SU-DHL-6 (cell line): ENCODE measurements at regions not wholly inside any gene's neighbourhood (a gene's known extent, or its start where the extent isn't known, plus 50 kb on each side); places are given as distances from the start of the nearest gene placed in this dataset.
"Not testable (repeated sequence)": the region's sequence is repeated elsewhere in the genome, so short reads cannot be mapped to it uniquely, and the experiment has no call there.

ENCODE experiments used
- H2AFZ ChIP-seq: fragments of 200-600 bp; sonication (generic); 2 replicates; pipeline ENCODE4 v1.6.1; 2014; ENCODE audit warnings: low read depth, mild to moderate bottlenecking, moderate library complexity, mixed read lengths, antibody characterized with exemption, low read length; ENCODE audit not compliant: severe bottlenecking
- H3F3A ChIP-seq: fragments of 200-600 bp; shearing (Covaris generic); 2 replicates; pipeline ENCODE4 v1.6.0; 2016; ENCODE audit warnings: antibody characterized with exemption, mild to moderate bottlenecking; ENCODE audit not compliant: insufficient read depth
- H3K27ac ChIP-seq: fragments of 200-600 bp; sonication (generic); 2 replicates; pipeline ENCODE4 v1.5.1; 2016; ENCODE audit warnings: low read depth, mild to moderate bottlenecking, low read length, moderate library complexity, mixed read lengths
- H3K27me3 ChIP-seq: fragments of 200-600 bp; sonication (generic), shearing (Covaris generic); 2 replicates; pipeline ENCODE4 v1.6.0; 2014; ENCODE audit warnings: mild to moderate bottlenecking, low read length
- H3K36me3 ChIP-seq: fragments of 200-600 bp; sonication (generic); 2 replicates; pipeline ENCODE4 v1.6.1; 2014; ENCODE audit warnings: mild to moderate bottlenecking, low read length, mixed read lengths
- H3K4me2 ChIP-seq: fragments of 300-600, 200-600 bp; shearing (Covaris generic), sonication (generic); 2 replicates; pipeline ENCODE4 v1.6.0; 2014; ENCODE audit warnings: low read length, low read depth, mild to moderate bottlenecking; ENCODE audit not compliant: poor library complexity, severe bottlenecking
- H3K4me3 ChIP-seq: fragments of 200-600 bp; sonication (generic); 2 replicates; pipeline ENCODE4 v1.5.1; 2014; ENCODE audit warnings: antibody characterized with exemption, low read length, mild to moderate bottlenecking, mixed read lengths; ENCODE audit not compliant: insufficient read depth, poor library complexity, severe bottlenecking
- H3K79me2 ChIP-seq: fragments of 200-600 bp; sonication (generic); 2 replicates; pipeline ENCODE4 v1.6.1; 2014; ENCODE audit warnings: mild to moderate bottlenecking, low read length, moderate library complexity; ENCODE audit not compliant: insufficient read depth
- H3K9ac ChIP-seq: fragments of 200-600 bp; sonication (generic); 2 replicates; pipeline ENCODE4 v1.7.0; 2014; ENCODE audit warnings: mild to moderate bottlenecking, low read length
- H3K9me2 ChIP-seq: fragments of 200-600 bp; sonication (generic); replicated peaks from 2 replicates; pipeline ENCODE4 v1.6.1; 2014; ENCODE audit warnings: low read length; ENCODE audit not compliant: insufficient read depth
- H3K9me3 ChIP-seq: fragments of 200-600 bp; sonication (generic); 2 replicates; pipeline ENCODE4 v1.6.1; 2014; ENCODE audit warnings: low read length, mixed read lengths; ENCODE audit not compliant: insufficient read depth
- H4K20me1 ChIP-seq: fragments of 200-600 bp; sonication (generic); 2 replicates; pipeline ENCODE4 v1.6.1; 2014; ENCODE audit warnings: low read depth, mild to moderate bottlenecking, antibody characterized with exemption, low read length, moderate library complexity, mixed read lengths
- CTCF ChIP-seq: fragments of 200-600 bp; sonication (generic); IDR thresholded peaks from one replicate; pipeline ENCODE4 v1.5.1; 2017; ENCODE audit warnings: antibody characterized with exemption, mild to moderate bottlenecking, low read length, moderate library complexity; ENCODE audit not compliant: insufficient read depth, poor library complexity, severe bottlenecking
- EZH2phosphoT487 ChIP-seq: fragments of 200-600 bp; sonication (generic), shearing (Covaris generic); conservative IDR thresholded peaks from 2 replicates; pipeline ENCODE4 v1.6.1; 2018; ENCODE audit warnings: mild to moderate bottlenecking, antibody characterized with exemption, low read length, moderate library complexity, mixed read lengths

- TF ChIP-seq CTCF (no peak), EZH2phosphoT487 (no peak)
- H3K27me3 ChIP-seq = no peaks in the 10 kb centered on the region
- H3K4me2 ChIP-seq = no peak overlapping the region
- H3K27ac ChIP-seq = no peak overlapping the region
- no peaks in the 10 kb centered on the region for H3K9me3 ChIP-seq
- no peaks in the 10 kb centered on the region for H3K9me2 ChIP-seq
- H3K9ac ChIP-seq = no peak overlapping the region
- H3F3A ChIP-seq = no peaks in the 10 kb centered on the region
- no peak overlapping the region for H2AFZ ChIP-seq
- H3K4me3 ChIP-seq = no peak overlapping the region
- H4K20me1 ChIP-seq = no peaks in the 10 kb centered on the region
- no peaks in the 10 kb centered on the region; the same call in 1 of the 2 replicates for H3K36me3 ChIP-seq
- no peaks in the 10 kb centered on the region for H3K79me2 ChIP-seq
These were observed 1995.6 kb upstream of the CDH6 start for GRCh38 chr5:29197631-29198454.

GRCh38 chr5:29193972-29194371, 1999.5 kb upstream of the CDH6 start:
- H4K20me1 ChIP-seq = no peaks in the 10 kb centered on the region
- no peak overlapping the region for H3K4me2 ChIP-seq
- H3K79me2 ChIP-seq = no peaks in the 10 kb centered on the region
- no peaks in the 10 kb centered on the region for H3K9me2 ChIP-seq
- no peak overlapping the region for H3K4me3 ChIP-seq
- no peaks in the 10 kb centered on the region for H3K9me3 ChIP-seq
- H3K27ac ChIP-seq = no peak overlapping the region
- H3K36me3 ChIP-seq = no peaks in the 10 kb centered on the region
- no peaks in the 10 kb centered on the region for H3K27me3 ChIP-seq
- TF ChIP-seq EZH2phosphoT487 = no peak
- no peak for TF ChIP-seq CTCF
- no peak overlapping the region for H2AFZ ChIP-seq
- no peaks in the 10 kb centered on the region for H3F3A ChIP-seq
- H3K9ac ChIP-seq = no peak overlapping the region

- H2AFZ ChIP-seq, H3K9me3 ChIP-seq, H3K4me3 ChIP-seq, H3K27me3 ChIP-seq, H3K36me3 ChIP-seq, H3K9ac ChIP-seq, H3K9me2 ChIP-seq, H3K4me2 ChIP-seq, H3F3A ChIP-seq, H3K27ac ChIP-seq, H4K20me1 ChIP-seq, H3K79me2 ChIP-seq: not testable (repeated sequence)
These were observed 2002.0 kb upstream of the CDH6 start for GRCh38 chr5:29191269-29192048.

- H2AFZ ChIP-seq, H3K27ac ChIP-seq, H3K4me3 ChIP-seq, H3K79me2 ChIP-seq, H3K36me3 ChIP-seq, H3K27me3 ChIP-seq, H4K20me1 ChIP-seq, H3K9me3 ChIP-seq, H3K9ac ChIP-seq, H3K4me2 ChIP-seq, H3K9me2 ChIP-seq, H3F3A ChIP-seq: not testable (repeated sequence)
These were observed 2003.1 kb upstream of the CDH6 start for GRCh38 chr5:29190398-29190797.

- not testable (repeated sequence) for H2AFZ ChIP-seq, H3F3A ChIP-seq, H3K9ac ChIP-seq, H3K4me2 ChIP-seq, H3K79me2 ChIP-seq, H3K4me3 ChIP-seq, H3K9me2 ChIP-seq, H4K20me1 ChIP-seq, H3K27ac ChIP-seq, H3K9me3 ChIP-seq, H3K36me3 ChIP-seq, H3K27me3 ChIP-seq
These were observed 2007.1 kb upstream of the CDH6 start for GRCh38 chr5:29186380-29186779.
